ENCODE measurements at regions not wholly inside any gene's neighbourhood (a gene's known extent, or its start where the extent isn't known, plus 50 kb on each side); places are given as distances from the start of the nearest gene placed in this dataset.
A peak's percentile ranks its signal among the peaks of the same experiment; 100 is the strongest.

DNA sequence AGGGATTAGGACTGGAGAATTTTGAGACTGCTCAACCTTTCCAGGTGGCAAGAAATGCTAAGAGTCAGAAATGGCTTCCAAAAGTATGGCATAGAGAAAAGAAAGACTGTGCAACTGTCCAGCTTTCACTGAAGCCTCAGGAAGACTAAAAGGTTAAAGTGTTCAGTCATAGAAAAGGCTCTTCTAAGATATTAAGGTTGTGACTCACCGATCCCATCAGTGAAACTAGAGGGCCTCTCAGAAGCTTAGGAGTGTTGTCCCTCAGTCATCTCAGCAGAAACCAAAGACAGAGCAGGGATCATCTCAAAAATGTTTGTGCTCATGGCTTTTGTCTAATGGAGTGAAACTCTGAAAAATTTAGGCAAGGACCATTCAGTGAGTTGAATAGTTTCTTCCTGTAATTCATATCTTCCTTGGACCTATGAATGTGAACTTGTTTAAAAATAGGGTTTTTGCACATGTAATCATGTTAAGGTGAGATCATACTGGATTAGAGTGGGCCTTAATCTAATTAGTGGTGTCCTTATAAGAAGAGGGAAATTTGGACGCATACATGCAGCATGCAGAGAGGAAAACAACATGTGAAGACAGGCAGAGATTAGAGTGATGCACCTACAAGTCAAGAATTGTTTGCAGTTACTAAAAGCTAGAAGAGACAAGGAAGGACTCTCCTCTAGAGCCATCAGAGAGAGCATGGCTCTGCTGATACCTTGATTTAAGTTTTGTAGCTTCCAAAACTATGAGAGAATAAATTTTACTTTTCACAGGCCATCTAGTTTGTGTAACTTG is 71.3 kb downstream of the RPE65 start:
- H3K27me3 Mint-ChIP-seq = peaks cover 2% of the 10 kb centered on the region
- peaks cover under 1% of the 10 kb centered on the region for H3K4me1 Mint-ChIP-seq (ENCODE audit: low read depth)
- no peaks in the 10 kb centered on the region for H3K9me3 Mint-ChIP-seq
- H3K36me3 Mint-ChIP-seq (ENCODE audit: low read depth) = no peaks in the 10 kb centered on the region
- no peak overlapping the region for H3K27ac Mint-ChIP-seq
- H3K4me3 Mint-ChIP-seq = no peak overlapping the region
- intact Hi-C loops (cut with micrococcal nuclease) = no loop called here

DNA sequence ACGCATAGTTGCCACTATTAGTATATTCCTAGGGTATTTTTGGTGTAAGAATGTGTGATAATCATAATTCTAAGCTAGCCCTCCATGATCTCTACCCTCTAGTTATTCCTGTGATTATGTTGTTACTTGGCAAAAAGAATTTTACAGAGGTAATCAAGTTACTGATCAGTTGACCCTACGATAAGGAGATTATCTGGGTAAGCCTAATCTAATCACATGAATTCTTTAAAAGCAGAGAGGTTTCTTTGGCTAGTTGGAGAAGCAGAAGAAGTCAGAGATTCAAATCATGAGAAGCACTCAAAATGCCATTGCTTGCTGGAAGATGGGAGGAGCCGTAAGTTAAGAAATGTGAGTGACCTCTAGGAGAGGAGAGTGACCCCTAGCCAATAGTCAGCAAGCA is 72.7 kb downstream of the RPE65 start:
- no peaks in the 10 kb centered on the region for H3K9me3 Mint-ChIP-seq
- intact Hi-C loops (cut with micrococcal nuclease) = no loop called here
- H3K4me3 Mint-ChIP-seq = no peak overlapping the region
- H3K27me3 Mint-ChIP-seq = peaks cover 2% of the 10 kb centered on the region
- H3K4me1 Mint-ChIP-seq (ENCODE audit: low read depth) = no peaks in the 10 kb centered on the region
- H3K27ac Mint-ChIP-seq = no peak overlapping the region
- no peaks in the 10 kb centered on the region for H3K36me3 Mint-ChIP-seq (ENCODE audit: low read depth)

DNA sequence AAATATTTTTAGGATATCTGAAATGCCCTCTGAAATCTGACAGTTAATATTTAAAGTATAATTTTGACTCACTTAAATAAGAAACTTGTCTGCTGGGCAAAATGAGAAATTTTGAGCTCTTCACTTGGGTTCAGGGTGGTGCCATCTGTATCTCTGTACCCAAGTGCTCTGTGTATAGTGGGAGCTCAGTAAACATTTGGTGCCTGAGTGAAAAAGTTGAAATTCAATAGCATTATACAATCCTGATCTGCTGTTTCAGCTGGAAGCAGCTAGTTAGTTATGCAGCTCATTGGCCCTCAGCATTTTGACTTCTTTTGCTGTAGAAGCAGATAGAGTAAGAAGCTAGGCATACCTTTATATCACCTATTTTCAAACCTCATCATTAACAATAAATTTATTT is 73.3 kb downstream of the RPE65 start:
- Mint-ChIP-seq H3K36me3 (ENCODE audit: low read depth) (no peaks in the 10 kb centered on the region), H3K9me3 (no peaks in the 10 kb centered on the region), H3K27ac (no peak overlapping the region), H3K4me3 (no peak overlapping the region), H3K27me3 (peaks cover 2% of the 10 kb centered on the region), H3K4me1 (ENCODE audit: low read depth) (no peaks in the 10 kb centered on the region)
- intact Hi-C loops (cut with micrococcal nuclease) = no loop called here

DNA sequence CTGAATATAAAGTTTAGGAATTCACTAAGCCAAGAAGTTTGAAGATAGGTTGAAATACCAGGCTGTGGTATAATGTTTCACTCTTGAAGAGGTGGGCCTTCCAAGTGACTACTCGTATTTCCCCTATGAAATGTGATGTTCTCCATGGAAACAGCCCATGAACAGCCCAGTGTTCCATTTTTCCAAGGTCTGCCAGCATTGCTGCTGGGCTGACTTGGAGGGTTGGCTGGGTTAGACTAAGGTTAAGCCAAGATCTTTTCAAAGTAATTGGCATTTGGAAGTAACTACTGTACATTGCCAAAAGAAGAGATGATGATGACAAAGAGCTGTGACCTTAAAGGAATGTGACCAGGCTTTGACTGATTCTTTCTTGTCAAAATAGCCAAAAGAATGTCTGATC is 73.8 kb downstream of the RPE65 start:
- intact Hi-C loops (cut with micrococcal nuclease) = no loop called here
- H3K4me3 Mint-ChIP-seq = no peak overlapping the region
- H3K27me3 Mint-ChIP-seq = no peaks in the 10 kb centered on the region
- H3K27ac Mint-ChIP-seq = no peak overlapping the region
- H3K36me3 Mint-ChIP-seq (ENCODE audit: low read depth) = no peaks in the 10 kb centered on the region
- H3K9me3 Mint-ChIP-seq = no peaks in the 10 kb centered on the region
- no peaks in the 10 kb centered on the region for H3K4me1 Mint-ChIP-seq (ENCODE audit: low read depth)

DNA sequence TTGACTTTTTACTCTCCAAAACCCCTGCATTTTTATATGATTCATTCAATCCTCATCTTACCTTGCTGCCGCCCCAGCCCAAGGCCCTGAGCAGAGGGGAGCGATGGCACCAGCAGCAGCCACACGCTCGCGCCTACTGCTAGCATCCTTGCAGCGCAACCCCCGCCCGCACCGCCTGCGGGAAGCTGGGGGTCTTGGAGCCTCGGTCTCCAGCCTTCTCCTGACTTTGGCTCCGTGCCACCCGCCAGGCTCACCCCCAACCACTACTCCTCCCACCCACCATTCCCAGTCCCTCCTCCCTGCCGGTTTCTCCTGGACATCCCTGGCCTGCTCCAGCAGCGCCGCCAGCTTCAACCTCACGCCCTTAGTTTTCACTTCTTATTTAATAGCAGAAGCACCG is 76.6 kb downstream of the RPE65 start:
- Mint-ChIP-seq H3K9me3 (no peaks in the 10 kb centered on the region), H3K4me3 (no peak overlapping the region), H3K27me3 (no peaks in the 10 kb centered on the region), H3K4me1 (ENCODE audit: low read depth) (no peaks in the 10 kb centered on the region), H3K27ac (no peak overlapping the region), H3K36me3 (ENCODE audit: low read depth) (no peaks in the 10 kb centered on the region)
- intact Hi-C loops (cut with micrococcal nuclease) = no loop called here

DNA sequence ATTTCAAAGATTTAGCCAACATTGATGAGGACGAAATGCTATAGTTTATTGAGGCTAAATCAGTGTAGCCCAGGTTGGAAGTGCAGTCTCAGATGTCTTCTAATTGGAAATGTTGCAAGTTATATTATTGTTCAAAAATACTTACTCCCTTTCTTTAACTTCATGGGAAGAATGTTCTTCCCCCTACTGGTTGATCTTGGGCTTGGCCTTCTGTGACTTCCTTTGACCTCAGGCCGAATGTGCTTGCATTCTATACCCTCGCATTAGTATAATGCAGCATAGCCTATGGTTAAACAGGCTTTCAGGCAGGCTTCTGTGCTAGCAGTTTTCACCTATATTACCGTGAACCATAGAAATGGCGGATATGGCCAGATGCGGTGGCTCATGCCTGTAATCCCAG is 77.3 kb downstream of the RPE65 start:
- H3K9me3 Mint-ChIP-seq = no peaks in the 10 kb centered on the region
- intact Hi-C loops (cut with micrococcal nuclease) = no loop called here
- no peak overlapping the region for H3K4me3 Mint-ChIP-seq
- no peak overlapping the region for H3K27ac Mint-ChIP-seq
- H3K27me3 Mint-ChIP-seq = no peaks in the 10 kb centered on the region
- no peaks in the 10 kb centered on the region for H3K4me1 Mint-ChIP-seq (ENCODE audit: low read depth)
- no peaks in the 10 kb centered on the region for H3K36me3 Mint-ChIP-seq (ENCODE audit: low read depth)

DNA sequence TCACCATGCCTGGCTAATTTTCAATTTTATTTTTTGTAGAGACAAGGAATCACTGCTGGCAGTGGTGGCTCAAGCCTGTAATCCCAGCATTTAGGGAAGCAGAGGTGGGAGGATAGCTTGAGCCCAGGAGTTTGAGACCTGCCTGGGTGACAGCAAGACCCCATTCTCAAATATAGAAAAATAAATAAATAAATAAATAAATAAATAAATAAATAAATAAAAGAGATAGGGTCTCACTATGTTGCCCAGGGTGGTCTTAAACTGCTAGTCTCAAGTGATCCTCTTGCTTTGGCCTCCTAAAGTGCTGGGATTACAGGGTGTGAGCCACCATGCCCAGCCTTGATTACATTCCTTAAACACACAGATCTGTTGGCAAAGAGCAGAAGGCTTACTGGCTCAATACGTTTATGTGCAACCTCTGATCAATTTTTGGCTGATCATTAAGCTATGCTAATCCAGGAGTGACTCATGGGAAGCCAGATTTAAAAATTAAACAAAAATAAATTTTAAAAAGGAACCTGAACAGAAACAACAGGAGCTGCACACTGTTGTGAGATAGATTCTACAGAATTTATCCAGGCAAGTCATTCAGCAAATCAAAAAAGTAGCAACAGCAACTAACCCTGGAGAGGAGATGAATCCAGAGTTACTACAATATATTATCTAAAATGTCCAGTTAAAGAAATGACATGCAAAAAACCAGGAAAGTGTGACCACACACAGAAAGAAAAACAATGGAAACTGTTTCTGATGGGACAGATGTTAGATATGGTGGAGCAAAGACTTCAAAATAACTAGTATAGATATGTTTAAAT is 79.4 kb downstream of the RPE65 start:
- H3K9me3 Mint-ChIP-seq = no peaks in the 10 kb centered on the region

DNA sequence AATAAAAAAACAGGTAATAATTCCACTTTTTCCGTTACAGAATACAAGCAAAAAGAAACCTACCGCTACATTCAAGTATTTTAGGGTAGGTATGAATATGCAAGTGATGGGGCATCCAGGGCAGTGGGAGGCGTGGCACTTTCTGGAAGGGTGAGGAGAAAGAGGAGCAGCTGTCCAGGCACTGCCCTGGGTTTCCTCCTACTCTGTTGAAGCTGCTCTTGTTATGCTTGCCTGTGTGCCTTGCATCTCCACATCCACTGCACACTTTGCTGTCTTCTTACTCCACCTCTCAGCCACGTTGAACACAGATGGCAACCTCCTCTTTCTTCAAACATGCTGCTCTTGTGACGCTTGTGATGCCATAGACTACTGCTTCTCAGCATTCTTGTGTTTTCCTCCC is 83.2 kb downstream of the RPE65 start:
- Mint-ChIP-seq H3K9me3 (no peaks in the 10 kb centered on the region), H3K36me3 (ENCODE audit: low read depth) (no peaks in the 10 kb centered on the region), H3K27me3 (no peaks in the 10 kb centered on the region), H3K4me3 (no peak overlapping the region), H3K27ac (no peak overlapping the region), H3K4me1 (ENCODE audit: low read depth) (peaks cover 1% of the 10 kb centered on the region)
- intact Hi-C loops (cut with micrococcal nuclease) = no loop called here

More for the DNA sequence above, 79.4 kb downstream of the RPE65 start:
- Mint-ChIP-seq H3K27ac (no peak overlapping the region), H3K27me3 (no peaks in the 10 kb centered on the region), H3K36me3 (ENCODE audit: low read depth) (no peaks in the 10 kb centered on the region), H3K4me3 (no peak overlapping the region), H3K4me1 (ENCODE audit: low read depth) (no peaks in the 10 kb centered on the region)
- intact Hi-C loops (cut with micrococcal nuclease) = no loop called here

DNA sequence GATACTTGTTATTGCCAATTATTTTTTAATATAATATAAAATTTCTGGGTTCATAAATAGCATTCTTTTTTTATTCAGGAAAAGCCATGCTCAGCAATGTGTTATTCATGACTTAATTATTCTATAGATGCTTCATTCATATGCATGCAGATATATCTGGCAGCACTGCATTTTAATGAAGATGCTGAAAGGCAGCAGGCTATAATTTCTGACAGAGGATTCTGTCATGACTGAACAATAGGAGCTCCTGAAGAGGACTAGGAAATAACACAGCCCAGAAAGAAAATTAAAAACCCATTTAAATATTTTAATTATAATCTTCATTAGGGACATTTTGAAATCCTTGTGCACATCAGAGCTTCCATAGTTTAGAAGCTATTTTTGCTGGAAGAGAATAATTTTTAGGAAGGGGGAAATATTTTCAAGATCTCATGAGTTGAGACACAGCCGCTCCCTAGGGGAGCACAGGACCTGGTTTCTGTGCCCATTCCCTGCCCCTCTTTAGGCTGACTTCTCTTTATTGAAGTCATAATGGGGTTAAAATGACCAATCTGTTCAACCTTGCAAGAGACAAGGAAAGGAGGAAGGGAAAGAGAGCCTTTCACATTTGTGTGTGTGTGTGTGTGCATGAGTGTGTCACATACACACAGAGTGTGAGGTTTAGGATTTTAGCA is 83.9 kb downstream of the RPE65 start:
- no peaks in the 10 kb centered on the region for H3K27me3 Mint-ChIP-seq
- H3K4me3 Mint-ChIP-seq = no peak overlapping the region
- no peaks in the 10 kb centered on the region for H3K36me3 Mint-ChIP-seq (ENCODE audit: low read depth)
- intact Hi-C loops (cut with micrococcal nuclease) = no loop called here
- H3K4me1 Mint-ChIP-seq (ENCODE audit: low read depth) = peaks cover 5% of the 10 kb centered on the region
- H3K9me3 Mint-ChIP-seq = no peaks in the 10 kb centered on the region
- H3K27ac Mint-ChIP-seq = no peak overlapping the region

DNA sequence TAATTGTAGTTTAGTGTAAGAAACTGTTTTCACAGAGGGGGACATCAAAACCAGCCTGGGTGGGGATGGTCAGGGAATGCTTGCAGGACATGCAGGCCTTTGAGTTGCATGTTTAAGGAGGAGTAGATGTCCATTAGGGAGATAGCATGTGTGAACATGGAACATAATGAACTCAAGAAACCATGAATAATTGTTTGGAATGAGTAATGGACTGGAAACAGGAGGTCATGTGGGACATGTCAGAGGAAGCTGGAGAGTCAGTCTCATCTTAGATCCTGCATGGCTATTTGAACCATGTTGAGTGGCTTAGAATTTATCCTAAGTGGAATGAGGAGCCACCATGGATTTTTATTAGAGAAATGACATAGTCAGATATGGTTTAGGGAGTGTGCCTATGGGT is 86.4 kb downstream of the RPE65 start:
- Mint-ChIP-seq H3K36me3 (ENCODE audit: low read depth) (no peaks in the 10 kb centered on the region), H3K4me1 (ENCODE audit: low read depth) (peaks cover 26% of the 10 kb centered on the region), H3K27me3 (no peaks in the 10 kb centered on the region), H3K4me3 (no peak overlapping the region), H3K9me3 (no peaks in the 10 kb centered on the region), H3K27ac (peak overlapping the region; percentile 5)
- intact Hi-C loops (cut with micrococcal nuclease) = no loop called here

DNA sequence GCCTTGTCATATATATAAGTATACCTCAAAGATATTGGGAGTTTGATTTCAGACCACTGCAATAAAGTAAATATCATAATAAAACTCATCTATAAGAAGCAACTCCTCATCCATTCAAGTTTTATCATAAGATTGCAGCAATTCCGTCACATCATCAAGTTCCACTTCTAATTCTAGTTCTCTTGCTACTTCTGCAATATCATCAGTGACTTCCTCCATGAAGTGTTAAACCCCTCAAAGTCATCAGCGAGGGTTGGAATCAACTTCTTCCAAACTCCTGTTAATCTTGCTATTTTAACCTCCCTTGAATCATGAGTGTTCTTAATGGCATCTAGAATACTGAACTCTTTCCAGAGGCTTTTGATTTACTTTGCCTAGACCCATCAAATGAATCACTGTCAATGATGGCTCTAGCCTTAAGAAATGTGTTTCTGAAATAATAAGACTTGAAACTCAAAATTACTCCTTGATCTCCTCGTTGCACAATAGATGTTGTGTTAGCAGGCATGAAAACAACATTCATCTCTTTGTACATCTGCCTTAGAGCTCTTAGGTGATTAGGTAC is 88.3 kb downstream of the RPE65 start:
- Mint-ChIP-seq H3K27ac (no peak overlapping the region), H3K4me1 (ENCODE audit: low read depth) (peaks cover 30% of the 10 kb centered on the region), H3K36me3 (ENCODE audit: low read depth) (no peaks in the 10 kb centered on the region), H3K4me3 (no peak overlapping the region), H3K9me3 (no peaks in the 10 kb centered on the region), H3K27me3 (no peaks in the 10 kb centered on the region)
- intact Hi-C loops (cut with micrococcal nuclease) = no loop called here

DNA sequence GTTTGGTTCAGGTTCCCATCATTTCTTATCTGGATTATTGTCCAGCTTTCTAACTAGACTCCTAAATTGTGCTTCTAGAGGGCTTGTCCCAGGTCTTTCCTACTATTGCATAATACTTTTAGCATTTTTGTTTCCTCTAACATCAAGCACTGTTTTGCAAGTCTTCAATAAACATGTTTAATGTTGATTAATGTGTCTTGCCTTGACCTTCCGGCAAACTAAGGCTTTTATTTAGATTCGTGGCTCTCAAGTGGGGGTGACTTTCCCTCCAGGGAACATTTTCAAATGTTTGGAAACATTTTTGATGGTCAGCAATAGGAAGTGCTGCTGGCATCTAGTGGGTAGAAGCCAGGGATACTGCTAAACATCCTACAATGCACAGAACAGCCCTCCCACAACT is 90.7 kb downstream of the RPE65 start:
- no peak overlapping the region for H3K27ac Mint-ChIP-seq
- intact Hi-C loops (cut with micrococcal nuclease) = no loop called here
- H3K9me3 Mint-ChIP-seq = no peaks in the 10 kb centered on the region

DNA sequence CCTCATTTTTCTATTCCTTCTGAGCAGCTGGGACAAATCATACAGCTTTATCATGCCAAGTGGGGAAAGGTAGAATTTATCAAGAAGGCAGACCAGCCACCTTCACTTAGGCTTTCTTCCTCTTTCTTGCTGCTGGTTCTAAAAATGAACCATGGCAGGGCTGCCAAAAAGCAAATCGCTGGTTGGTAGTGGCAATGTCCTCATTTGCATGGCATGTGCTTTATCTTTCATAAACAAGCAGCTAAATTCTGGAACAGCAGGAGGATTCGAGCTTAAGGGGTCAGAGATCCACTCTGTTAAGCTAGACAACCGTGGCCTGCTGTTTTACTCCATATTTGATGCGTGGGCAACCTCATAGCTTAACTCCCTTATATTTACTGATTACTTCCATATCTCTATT is 91.3 kb downstream of the RPE65 start:
- Mint-ChIP-seq H3K4me3 (no peak overlapping the region), H3K36me3 (ENCODE audit: low read depth) (no peaks in the 10 kb centered on the region), H3K9me3 (no peaks in the 10 kb centered on the region), H3K4me1 (ENCODE audit: low read depth) (peaks cover 30% of the 10 kb centered on the region), H3K27ac (no peak overlapping the region), H3K27me3 (no peaks in the 10 kb centered on the region)
- intact Hi-C loops (cut with micrococcal nuclease) = no loop called here

More for the DNA sequence above, 90.7 kb downstream of the RPE65 start:
- Mint-ChIP-seq H3K27me3 (no peaks in the 10 kb centered on the region), H3K4me3 (no peak overlapping the region), H3K4me1 (ENCODE audit: low read depth) (peaks cover 30% of the 10 kb centered on the region), H3K36me3 (ENCODE audit: low read depth) (no peaks in the 10 kb centered on the region)

DNA sequence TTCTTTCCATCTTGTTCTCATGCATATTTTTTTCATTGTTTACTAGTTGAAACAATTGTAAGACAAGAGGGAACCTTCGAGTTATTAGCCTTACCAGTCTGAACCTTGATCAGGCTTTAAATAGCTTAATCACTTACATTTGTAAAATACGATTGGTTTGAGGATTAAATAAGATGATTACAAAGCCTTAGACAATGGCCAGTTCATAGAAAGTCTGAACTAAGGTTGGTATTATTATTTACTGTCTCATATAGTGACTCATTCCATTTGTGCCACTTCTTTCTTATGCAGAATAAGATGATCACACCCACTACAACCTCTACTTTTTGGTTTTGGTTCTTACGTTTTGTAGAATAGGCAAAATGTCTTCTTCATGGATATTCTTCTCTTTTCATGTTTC is 94.1 kb downstream of the RPE65 start:
- intact Hi-C loops (cut with micrococcal nuclease) = no loop called here
- H3K4me1 Mint-ChIP-seq (ENCODE audit: low read depth) = peaks cover 35% of the 10 kb centered on the region
- no peak overlapping the region for H3K27ac Mint-ChIP-seq
- no peak overlapping the region for H3K4me3 Mint-ChIP-seq
- no peaks in the 10 kb centered on the region for H3K9me3 Mint-ChIP-seq
- no peaks in the 10 kb centered on the region for H3K27me3 Mint-ChIP-seq
- no peaks in the 10 kb centered on the region for H3K36me3 Mint-ChIP-seq (ENCODE audit: low read depth)
